HG02852 (cell line): ENCODE measurements at regions not wholly inside any gene's neighbourhood (a gene's known extent, or its start where the extent isn't known, plus 50 kb on each side); places are given as distances from the start of the nearest gene placed in this dataset.

ENCODE experiments used
- ATAC-seq: cut with Tn5 transposase; IDR thresholded peaks from one replicate; pipeline ENCODE4 v1.9.1; 2021; ENCODE audit warnings: mild to moderate bottlenecking, moderate library complexity; ENCODE audit not compliant: unreplicated experiment

DNA sequence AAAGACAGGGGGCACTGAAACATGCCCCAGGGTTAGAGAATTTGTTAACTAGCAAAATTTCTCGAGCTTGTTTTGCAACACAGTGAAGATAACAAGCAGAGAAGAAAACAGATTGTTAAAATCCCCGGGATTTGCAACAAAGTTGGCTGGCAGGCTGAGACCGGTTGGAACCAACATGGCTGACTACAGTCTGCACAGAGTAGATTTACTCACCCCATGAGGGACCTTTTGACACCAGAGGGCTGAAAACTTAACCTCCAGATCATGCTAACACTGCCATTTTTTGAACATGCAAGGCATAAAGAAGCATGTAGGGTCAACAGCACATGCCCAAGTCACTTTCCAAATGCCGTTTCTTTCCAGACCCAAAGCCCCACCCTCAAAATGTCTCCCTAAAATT lies 95.2 kb upstream of the TMEM26 start:
- ATAC-seq = no peak

- ATAC-seq = no peak
These were observed 94.1 kb upstream of the TMEM26 start for GRCh38 chr10:61547297-61547696.

- ATAC-seq = no peak
These were observed 92.0 kb upstream of the TMEM26 start for GRCh38 chr10:61545170-61545569.

- ATAC-seq = no peak
These were observed 90.7 kb upstream of the TMEM26 start for GRCh38 chr10:61543831-61544230.

GRCh38 chr10:61542596-61542995 lies 89.4 kb upstream of the TMEM26 start:
- no peak for ATAC-seq

DNA sequence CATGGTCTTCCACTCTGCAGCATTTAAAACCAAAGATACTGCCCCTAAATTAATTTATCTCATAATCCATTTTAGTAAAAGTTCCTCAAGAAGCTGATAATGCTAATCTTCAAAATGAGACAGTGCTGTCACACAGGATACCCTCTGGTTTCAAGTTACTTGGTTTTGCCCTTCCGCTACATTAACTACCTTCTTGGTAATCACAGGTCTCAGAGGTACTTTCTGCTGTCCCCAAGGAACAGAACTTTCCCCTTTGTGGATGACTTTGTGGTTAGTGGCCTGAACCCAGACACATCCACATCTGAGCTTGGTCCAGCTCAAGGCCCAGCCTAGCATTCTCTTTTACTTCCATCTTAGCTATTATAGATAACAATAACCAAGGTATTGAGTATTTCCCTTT lies 88.8 kb upstream of the TMEM26 start:
- peak; percentile 55 for ATAC-seq

DNA sequence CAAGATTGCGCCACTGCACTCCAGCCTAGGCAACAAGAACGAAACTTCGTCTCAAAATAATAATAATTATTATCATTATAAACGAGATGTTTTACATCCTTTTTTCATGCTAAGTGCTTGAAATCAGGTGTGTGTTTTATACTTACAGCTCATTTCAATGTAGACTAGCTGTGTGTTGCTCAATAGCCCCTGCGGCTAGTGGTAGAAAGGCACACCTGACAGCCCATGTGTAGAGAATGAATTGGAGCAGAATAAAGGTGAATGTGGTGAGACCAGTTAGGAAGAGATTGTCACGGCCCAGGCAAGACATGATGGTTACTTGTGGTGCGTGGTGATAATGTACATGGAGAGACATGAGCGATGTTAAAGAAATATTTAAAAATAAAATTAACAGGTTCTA lies 86.7 kb upstream of the TMEM26 start:
- no peak for ATAC-seq

GRCh38 chr10:61529208-61529607 lies 76.0 kb upstream of the TMEM26 start:
- no peak for ATAC-seq

DNA sequence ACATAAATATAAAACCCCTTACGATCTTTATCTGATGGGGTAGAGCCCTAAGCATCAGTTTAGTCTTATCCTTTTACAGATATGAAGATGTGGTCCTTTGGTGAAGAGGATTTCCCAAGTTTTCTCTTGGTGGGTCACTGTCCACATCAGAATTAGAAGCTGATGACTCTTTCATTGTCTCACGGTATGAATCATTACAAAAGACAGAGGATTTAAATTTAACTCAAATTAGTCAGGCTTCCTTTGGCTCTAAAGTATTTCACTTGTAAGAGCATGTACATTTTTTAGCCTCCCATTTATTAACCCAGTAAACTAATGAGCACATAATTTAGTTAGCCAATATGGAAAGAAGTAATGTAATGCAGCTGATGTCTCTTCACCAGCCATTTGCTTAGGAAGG lies 49.9 kb upstream of the TMEM26 start:
- no peak for ATAC-seq
